Activated T-cell treated with anti-CD3 and anti-CD28 coated beads, Interleukin-2, amount 50 U/mL, for 1 hour (primary cell): ENCODE measurements at regions not wholly inside any gene's neighbourhood (a gene's known extent, or its start where the extent isn't known, plus 50 kb on each side); places are given as distances from the start of the nearest gene placed in this dataset.

Source experiments
- DNase-seq: peaks from one replicate; pipeline ENCODE4 v3.0.0-alpha.2; 2020

- no peak for DNase-seq
Measured at GRCh38 chr3:30225021-30225420, 381.4 kb upstream of the TGFBR2 start.

- DNase-seq = no peak
Measured at GRCh38 chr3:30226601-30227151, 379.7 kb upstream of the TGFBR2 start.

GRCh38 chr3:30227571-30228301 lies 378.7 kb upstream of the TGFBR2 start:
- DNase-seq = no peak

GRCh38 chr3:30228302-30228631 lies 378.1 kb upstream of the TGFBR2 start:
- DNase-seq = no peak

DNA sequence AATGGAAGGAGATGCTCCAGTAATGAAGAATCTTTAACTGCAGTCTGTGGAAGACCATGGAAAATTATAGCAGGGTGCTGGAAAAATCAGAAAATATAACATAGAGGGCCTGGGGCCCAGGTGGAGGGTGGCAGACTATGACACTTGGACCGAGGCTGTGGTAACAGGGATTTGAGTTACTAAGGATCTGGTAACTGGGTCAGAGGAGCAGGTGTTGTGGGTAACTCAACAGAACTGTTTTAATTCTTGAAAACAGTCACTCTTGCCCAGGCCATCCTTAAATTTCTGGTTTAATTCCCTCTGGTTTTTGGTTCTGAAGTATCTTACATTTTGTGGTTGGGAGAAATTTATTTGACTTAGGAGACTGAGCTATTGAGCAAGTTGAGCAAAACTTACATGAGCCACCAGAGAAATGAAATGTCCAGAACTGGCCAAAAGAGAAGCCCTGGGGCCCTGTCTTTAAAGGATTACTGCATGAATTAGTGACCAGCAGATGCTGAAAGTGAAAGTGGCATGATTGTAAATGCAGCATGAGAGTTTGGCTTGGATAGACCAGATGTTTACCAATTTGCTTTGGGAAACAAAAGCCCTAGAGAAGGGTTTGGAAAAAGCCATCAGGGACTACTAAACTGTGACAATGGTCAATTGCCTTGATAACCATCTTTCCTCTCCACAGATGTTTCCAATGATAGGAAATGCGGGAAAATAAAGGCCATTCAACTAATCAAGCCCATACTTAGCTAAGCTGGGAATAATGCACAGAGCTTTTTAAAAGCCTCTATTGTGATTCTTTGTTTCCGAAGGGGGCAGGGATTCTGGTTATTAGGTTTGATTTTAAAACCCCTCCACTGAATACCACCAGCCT lies 374.9 kb upstream of the TGFBR2 start:
- DNase-seq = no peak

- DNase-seq = no peak
Measured at GRCh38 chr3:30232142-30232541, 374.3 kb upstream of the TGFBR2 start.

GRCh38 chr3:30233913-30234646 lies 372.3 kb upstream of the TGFBR2 start:
- DNase-seq = no peak

GRCh38 chr3:30236011-30236410 lies 370.4 kb upstream of the TGFBR2 start:
- no peak for DNase-seq

- no peak for DNase-seq
Measured at GRCh38 chr3:30241721-30242120, 364.7 kb upstream of the TGFBR2 start.

- DNase-seq = no peak
Measured at GRCh38 chr3:30245858-30246622, 360.4 kb upstream of the TGFBR2 start.

DNA sequence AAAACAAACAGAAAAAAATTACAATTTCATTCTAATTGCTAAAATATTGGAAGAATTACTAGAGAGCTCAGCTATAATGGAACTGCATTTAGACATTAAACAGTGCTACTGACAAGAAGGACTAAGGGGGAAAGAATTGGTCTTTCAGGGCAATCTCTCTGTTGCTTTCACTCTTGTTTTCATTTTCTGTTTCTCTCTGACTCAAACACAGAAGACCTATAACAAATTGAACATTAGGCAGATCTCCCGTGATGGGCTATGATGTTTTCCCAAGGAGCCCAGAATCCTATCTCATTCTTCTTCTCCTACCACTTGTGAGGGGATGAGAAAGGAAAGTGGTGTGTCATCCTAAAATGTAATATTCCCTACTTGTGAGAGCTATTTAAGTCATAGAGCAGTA lies 358.0 kb upstream of the TGFBR2 start:
- DNase-seq = no peak

DNA sequence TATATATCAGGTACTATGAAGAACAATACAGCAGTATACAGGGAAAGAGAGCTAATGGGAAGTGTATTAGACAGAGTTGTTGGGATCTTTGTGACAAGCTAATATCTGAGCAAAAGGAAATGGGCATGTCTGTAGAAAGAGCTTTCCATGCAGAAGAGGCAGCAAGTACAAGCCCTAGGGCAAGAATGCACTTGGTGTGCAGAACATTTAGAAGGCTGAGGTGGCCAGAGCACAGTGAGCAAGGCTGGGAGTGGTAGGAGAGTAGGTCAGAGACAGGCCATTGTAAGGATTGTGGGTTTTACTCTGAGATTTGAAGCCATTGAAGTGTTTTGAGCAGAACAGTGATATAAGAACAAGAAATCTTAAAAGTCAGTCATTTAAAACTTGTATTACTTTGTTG lies 353.9 kb upstream of the TGFBR2 start:
- DNase-seq = no peak

GRCh38 chr3:30253832-30254231 lies 352.6 kb upstream of the TGFBR2 start:
- DNase-seq = no peak

DNA sequence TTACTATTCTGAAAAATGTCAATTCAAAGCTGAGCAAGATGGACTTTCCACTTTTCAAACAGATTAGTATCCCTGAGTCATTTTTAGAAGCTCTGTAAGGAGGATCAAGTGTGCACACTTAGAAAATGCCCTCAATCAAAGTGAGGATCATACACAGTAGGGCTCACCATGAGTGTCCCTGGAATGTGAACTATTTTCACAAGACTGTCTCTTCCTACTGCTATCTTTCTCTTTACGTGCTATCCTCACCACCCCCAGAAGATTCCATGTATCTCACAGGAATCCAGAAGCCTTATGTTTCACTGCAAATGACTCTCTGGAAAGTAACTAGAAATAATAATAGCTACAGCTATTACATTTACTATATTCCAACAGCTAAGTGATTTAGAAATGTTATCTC lies 349.9 kb upstream of the TGFBR2 start:
- no peak for DNase-seq

DNA sequence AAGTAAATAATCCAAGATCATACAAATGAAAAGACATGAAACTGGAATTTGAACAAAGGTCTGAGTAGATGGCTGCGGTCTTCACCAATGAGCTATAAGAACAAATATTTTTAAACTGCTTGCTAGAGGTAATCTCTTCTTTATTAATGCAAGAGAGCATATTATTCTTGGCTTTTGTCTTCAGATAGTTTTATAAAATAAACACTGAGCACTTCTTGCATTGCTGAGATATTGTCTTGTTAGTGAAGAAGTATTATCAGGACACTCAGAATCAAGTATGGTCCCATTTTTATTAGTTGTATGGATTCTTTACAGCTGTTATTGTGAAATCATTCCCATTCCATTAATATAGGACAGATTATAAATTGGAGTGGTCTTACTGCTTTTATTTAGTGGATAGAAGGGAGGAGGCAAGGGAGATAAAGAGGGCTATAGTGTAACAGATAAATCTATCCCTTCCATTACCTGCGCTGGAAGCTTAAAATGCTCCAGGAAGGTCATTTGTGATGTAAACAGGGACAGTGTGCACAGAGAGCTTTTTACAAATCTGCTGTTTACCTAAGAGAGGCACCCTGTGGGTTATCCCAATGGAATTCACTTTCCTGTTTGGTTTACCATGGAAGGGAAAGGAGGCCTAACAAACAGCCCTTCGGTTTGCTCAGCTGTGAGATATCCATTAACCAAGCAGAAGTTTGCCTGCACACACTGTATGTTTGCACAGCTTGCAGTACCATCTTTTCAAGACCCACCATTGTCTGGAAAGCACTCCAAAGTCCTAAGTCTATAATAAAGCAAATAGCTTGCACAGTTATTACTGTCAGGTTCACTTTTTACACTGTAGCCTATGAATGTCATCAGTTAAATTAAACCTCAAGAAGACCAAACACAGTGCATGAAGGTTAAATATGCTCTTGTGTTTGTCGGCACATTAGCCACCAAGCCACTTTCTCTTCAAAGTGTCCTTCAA lies 347.7 kb upstream of the TGFBR2 start:
- DNase-seq = no peak

- no peak for DNase-seq
Measured at GRCh38 chr3:30259730-30260129, 346.7 kb upstream of the TGFBR2 start.

DNA sequence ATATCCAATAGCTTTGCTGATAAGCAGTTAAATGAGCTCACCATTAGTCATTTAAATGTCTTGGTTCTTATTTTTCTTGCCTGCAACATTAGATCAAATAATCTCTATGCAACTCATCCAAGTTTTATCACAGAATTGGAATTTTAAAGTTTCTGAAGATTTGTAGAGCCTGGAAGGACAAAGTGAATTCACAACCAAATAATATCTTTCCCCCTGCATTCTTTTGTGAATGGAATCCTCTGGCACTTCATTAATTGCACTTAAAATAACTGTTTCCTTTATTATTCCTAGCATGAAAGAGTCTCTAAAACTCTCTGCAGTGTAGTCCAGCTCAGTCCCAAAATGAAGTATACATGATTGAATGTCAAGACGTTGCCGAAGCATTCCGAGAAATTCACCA lies 345.6 kb upstream of the TGFBR2 start:
- no peak for DNase-seq

DNA sequence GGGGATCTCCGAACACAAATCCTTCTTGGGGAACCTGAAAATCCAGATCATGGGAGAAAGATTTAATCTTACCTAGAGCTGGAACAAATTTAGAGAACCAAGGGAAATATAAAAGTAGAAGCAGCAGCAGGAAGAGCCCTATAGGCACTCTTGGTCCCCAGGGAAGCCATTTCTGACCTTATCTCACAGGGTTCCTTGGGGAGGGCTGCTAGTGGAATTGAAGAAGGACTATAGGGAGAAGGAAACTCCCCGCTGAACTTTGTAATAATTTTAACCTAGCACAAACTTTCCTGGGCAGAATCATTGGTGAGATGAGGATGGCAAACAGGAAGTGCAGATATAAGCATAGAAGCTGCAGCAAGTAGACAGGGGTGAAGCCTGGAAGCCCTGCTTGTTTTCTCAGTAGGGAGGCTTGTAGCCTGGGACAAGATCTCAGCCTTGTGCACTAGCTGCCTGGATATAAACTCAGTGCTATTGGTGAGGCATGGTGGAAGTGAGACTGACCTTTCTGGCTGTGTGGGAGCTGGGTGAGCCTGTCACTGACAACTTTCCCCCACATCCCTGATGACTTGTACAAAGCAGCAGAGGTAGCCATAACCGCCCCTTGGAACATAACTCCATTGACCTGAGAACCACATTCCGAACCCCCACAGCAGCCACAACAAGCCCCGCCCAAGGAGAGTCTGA lies 343.0 kb upstream of the TGFBR2 start:
- DNase-seq = no peak

DNA sequence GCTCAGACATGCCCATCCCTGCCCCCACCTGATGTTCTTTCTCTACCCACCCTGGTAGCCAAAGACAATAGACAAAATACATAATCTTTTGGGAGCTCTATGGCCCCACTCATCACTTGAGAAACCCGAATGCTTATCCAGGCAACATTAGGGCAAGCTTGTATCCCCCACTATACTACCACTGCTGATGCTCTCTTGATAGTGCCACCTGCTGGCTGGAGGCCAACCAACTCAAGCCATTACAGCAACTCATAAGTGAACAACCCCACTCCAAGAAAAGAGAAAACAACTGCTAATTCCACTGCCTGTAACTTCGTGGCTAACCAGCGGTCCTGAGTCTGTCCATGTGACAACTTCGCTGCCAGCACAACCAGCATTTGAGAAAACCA lies 342.5 kb upstream of the TGFBR2 start:
- no peak for DNase-seq

DNA sequence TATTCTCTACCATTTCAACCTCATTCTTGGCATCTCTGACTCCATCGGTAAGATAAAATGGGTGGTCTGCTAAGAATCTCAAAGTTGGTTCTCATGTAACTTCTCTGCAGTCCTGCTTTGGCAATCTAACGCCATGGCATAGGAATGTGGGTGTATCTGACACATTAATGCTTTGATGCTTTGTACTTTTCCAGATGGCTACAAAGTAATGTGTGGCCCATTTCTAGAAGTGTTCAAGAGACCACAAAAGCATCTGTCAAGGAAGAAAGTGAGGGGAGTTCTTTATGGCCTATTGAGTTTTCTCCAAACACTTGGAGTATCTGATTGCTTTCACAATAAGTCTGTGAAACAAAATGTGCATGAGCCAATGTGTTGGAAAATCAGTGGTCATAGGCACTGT lies 339.9 kb upstream of the TGFBR2 start:
- no peak for DNase-seq

DNA sequence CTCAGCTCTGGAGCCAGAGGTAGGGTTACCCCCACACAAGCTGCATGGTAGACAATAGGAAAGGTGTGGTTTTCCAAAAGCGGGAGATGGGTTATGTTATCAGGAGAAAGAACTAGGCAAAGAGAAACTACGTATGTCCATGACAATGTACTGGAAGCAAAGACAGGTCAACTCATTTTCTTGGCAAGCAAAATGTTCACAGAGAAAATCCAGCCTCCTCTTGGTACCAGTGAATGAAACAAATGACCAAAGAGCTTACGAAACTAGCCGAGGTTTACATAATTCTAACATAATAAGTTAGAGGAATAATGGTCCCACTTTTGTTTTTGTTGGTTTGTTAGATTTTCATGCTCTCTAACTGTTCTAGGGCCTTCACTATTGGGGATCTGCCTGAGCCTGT lies 338.1 kb upstream of the TGFBR2 start:
- no peak for DNase-seq
